Panc1 (cell line): ENCODE measurements at regions not wholly inside any gene's neighbourhood (a gene's known extent, or its start where the extent isn't known, plus 50 kb on each side); places are given as distances from the start of the nearest gene placed in this dataset.

Experiments
- CTCF ChIP-seq: fragments of 450-650 bp; IDR thresholded peaks from 2 replicates; pipeline ENCODE4 v1.5.1; 2017; ENCODE audit warnings: mild to moderate bottlenecking
- POLR2AphosphoS5 ChIP-seq: IDR thresholded peaks from 2 replicates; pipeline ENCODE4 v1.6.1; 2012; ENCODE audit warnings: mild to moderate bottlenecking, low read depth, low read length, moderate library complexity
- SIN3A ChIP-seq: IDR thresholded peaks from 2 replicates; pipeline ENCODE4 v1.6.1; 2012; ENCODE audit warnings: low read depth, mild to moderate bottlenecking, low read length, moderate library complexity, borderline replicate concordance; ENCODE audit not compliant: insufficient read depth
- TF ChIP-seq, protein P1 (sequence below), 2 experiments: IDR thresholded peaks; 2 replicates each; pipeline ENCODE4 v1.6.1; 2011 to 2012; ENCODE audit warnings: low read depth in 2 of 2, control low read depth in 1 of 2, low read length in 1 of 2, mild to moderate bottlenecking in 1 of 2, moderate library complexity in 1 of 2; ENCODE audit not compliant: insufficient read depth in 1 of 2

GRCh38 chr9:110124439-110124838, 83.5 kb downstream of the C9orf152 start:
- TF ChIP-seq, protein P1, sequence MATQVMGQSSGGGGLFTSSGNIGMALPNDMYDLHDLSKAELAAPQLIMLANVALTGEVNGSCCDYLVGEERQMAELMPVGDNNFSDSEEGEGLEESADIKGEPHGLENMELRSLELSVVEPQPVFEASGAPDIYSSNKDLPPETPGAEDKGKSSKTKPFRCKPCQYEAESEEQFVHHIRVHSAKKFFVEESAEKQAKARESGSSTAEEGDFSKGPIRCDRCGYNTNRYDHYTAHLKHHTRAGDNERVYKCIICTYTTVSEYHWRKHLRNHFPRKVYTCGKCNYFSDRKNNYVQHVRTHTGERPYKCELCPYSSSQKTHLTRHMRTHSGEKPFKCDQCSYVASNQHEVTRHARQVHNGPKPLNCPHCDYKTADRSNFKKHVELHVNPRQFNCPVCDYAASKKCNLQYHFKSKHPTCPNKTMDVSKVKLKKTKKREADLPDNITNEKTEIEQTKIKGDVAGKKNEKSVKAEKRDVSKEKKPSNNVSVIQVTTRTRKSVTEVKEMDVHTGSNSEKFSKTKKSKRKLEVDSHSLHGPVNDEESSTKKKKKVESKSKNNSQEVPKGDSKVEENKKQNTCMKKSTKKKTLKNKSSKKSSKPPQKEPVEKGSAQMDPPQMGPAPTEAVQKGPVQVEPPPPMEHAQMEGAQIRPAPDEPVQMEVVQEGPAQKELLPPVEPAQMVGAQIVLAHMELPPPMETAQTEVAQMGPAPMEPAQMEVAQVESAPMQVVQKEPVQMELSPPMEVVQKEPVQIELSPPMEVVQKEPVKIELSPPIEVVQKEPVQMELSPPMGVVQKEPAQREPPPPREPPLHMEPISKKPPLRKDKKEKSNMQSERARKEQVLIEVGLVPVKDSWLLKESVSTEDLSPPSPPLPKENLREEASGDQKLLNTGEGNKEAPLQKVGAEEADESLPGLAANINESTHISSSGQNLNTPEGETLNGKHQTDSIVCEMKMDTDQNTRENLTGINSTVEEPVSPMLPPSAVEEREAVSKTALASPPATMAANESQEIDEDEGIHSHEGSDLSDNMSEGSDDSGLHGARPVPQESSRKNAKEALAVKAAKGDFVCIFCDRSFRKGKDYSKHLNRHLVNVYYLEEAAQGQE (IDR thresholded peaks at IDR 0.05; ENCODE audit: insufficient read depth in 1 of 2, low read depth in 2 of 2, low read length in 1 of 2): no peak
- no peak for TF ChIP-seq SIN3A
- no peak for TF ChIP-seq CTCF
- no peak for TF ChIP-seq POLR2AphosphoS5
